NT2/D1 (cell line): ENCODE measurements at regions not wholly inside any gene's neighbourhood (a gene's known extent, or its start where the extent isn't known, plus 50 kb on each side); places are given as distances from the start of the nearest gene placed in this dataset.

ENCODE experiments used
- YY1 ChIP-seq: IDR thresholded peaks from 2 replicates; pipeline ENCODE4 v1.6.1; 2011; ENCODE audit not compliant: insufficient read length, insufficient read depth
- ZNF274 ChIP-seq: IDR thresholded peaks from 2 replicates; pipeline ENCODE4 v1.6.1; 2011; ENCODE audit warnings: mild to moderate bottlenecking, low read depth, low read length

- TF ChIP-seq ZNF274 (no peak), YY1 (no peak)
Observed at GRCh38 chr2:129699781-129700573, 279.5 kb upstream of the RAB6C start.
